PC-3 (cell line): ENCODE measurements at regions not wholly inside any gene's neighbourhood (a gene's known extent, or its start where the extent isn't known, plus 50 kb on each side); places are given as distances from the start of the nearest gene placed in this dataset.

Source experiments
- ATAC-seq: fragments of 200-7000 bp; cut with Tn5 transposase; 2 replicates; pipeline ENCODE4 v1.9.1; 2020; ENCODE audit warnings: mild to moderate bottlenecking, moderate library complexity
- BruUV-seq: library from RNA; stranded (reverse); fragments of 400-500 nt; replicated peaks from 2 replicates; lab custom pipeline; 2021; lab: Mats Ljungman, UMichigan
- CTCF ChIA-PET: fragments of 300-600 bp; sonication (Branson Sonifier 250); formaldehyde crosslinking; loops from one replicate; lab custom pipeline; 2022; ENCODE audit warnings: antibody characterized with exemption; lab: Charles Lee
- POLR2A ChIA-PET: fragments of 300-600 bp; sonication (Branson Sonifier 250); formaldehyde crosslinking; loops from one replicate; lab custom pipeline; 2022; ENCODE audit warnings: antibody characterized with exemption; ENCODE audit not compliant: unreplicated experiment; lab: Charles Lee
- DNase-seq: peaks from one replicate; pipeline ENCODE4 v3.0.0-alpha.2; 2015
- H2AFZ ChIP-seq: fragments of 300-600 bp; sonication (generic); 2 replicates; pipeline ENCODE4 v1.6.0; 2016; ENCODE audit warnings: antibody characterized with exemption, low read length
- H3F3A ChIP-seq: fragments of 300-600 bp; sonication (generic); one replicate; pipeline ENCODE4 v1.6.0; 2017; ENCODE audit warnings: antibody characterized with exemption, low read length, control low read depth, mild to moderate bottlenecking; ENCODE audit not compliant: unreplicated experiment
- H3K27ac ChIP-seq: fragments of 300-600 bp; sonication (generic); 2 replicates; pipeline ENCODE4 v1.5.1; 2016; ENCODE audit warnings: mild to moderate bottlenecking, low read length
- H3K27me3 ChIP-seq: fragments of 300-600 bp; sonication (generic); 2 replicates; pipeline ENCODE4 v1.6.1; 2016; ENCODE audit warnings: low read length, mixed read lengths
- H3K36me3 ChIP-seq: fragments of 300-600 bp; sonication (generic); 2 replicates; pipeline ENCODE4 v1.6.1; 2016; ENCODE audit warnings: low read depth, mixed run types, low read length, mixed read lengths
- H3K4me1 ChIP-seq: fragments of 300-600 bp; sonication (generic); 2 replicates; pipeline ENCODE4 v1.5.1; 2016; ENCODE audit warnings: low read length; ENCODE audit not compliant: insufficient read depth
- H3K4me2 ChIP-seq: fragments of 300-600 bp; sonication (generic); 2 replicates; pipeline ENCODE4 v1.6.0; 2016; ENCODE audit warnings: low read length
- H3K4me3 ChIP-seq: fragments of 300-600 bp; sonication (generic); 2 replicates; pipeline ENCODE4 v1.5.1; 2016; ENCODE audit warnings: mild to moderate bottlenecking, low read length, mixed read lengths
- H3K79me2 ChIP-seq: fragments of 300-600 bp; sonication (generic); 2 replicates; pipeline ENCODE4 v1.6.1; 2017; ENCODE audit warnings: low read length, mixed read lengths
- H3K9ac ChIP-seq: fragments of 300-600 bp; sonication (generic); 2 replicates; pipeline ENCODE4 v1.6.0; 2016; ENCODE audit warnings: mild to moderate bottlenecking, low read length
- H3K9me2 ChIP-seq: fragments of 300-600 bp; sonication (generic); replicated peaks from 2 replicates; pipeline ENCODE4 v1.6.1; 2016; ENCODE audit warnings: mixed run types, low read length, mixed read lengths
- H3K9me3 ChIP-seq: fragments of 300-600 bp; sonication (generic); 2 replicates; pipeline ENCODE4 v1.6.1; 2016; ENCODE audit warnings: low read length, mixed read lengths
- H4K20me1 ChIP-seq: fragments of 300-600 bp; sonication (generic); 2 replicates; pipeline ENCODE4 v1.6.1; 2016; ENCODE audit warnings: low read length, mixed read lengths
- EZH2 ChIP-seq: fragments of 300-600 bp; sonication (generic); IDR thresholded peaks from one replicate; pipeline ENCODE4 v1.6.1; 2017; ENCODE audit warnings: antibody characterized with exemption, mild to moderate bottlenecking, low read length; ENCODE audit not compliant: unreplicated experiment
- EZH2phosphoT487 ChIP-seq: fragments of 300-600 bp; sonication (generic); IDR thresholded peaks from 2 replicates; pipeline ENCODE4 v1.6.1; 2018; ENCODE audit warnings: mild to moderate bottlenecking, antibody characterized with exemption, low read length, borderline replicate concordance
- intact Hi-C: fragments of 100-400 bp; cut with micrococcal nuclease; formaldehyde crosslinking; loops from 2 replicates; pipeline ENCODE4 v1.9.0; 2023
- TF ChIP-seq, protein P1 (sequence below): fragments of 300-600 bp; sonication (generic); conservative IDR thresholded peaks from 2 replicates; pipeline ENCODE4 v1.5.1; 2017; ENCODE audit warnings: antibody characterized with exemption, low read depth, mild to moderate bottlenecking, low read length

- CTCF ChIA-PET = no interaction called here
- BruUV-seq = no TSS peak
Observed at GRCh38 chr5:118146824-118147223, 841.5 kb downstream of the DTWD2 start.

GRCh38 chr5:118144540-118144939 is 843.8 kb downstream of the DTWD2 start:
- no peaks in the 10 kb centered on the region for H4K20me1 ChIP-seq
- no peaks in the 10 kb centered on the region for H3K27me3 ChIP-seq
- H3K4me2 ChIP-seq = no peak overlapping the region
- H3F3A ChIP-seq = no peaks in the 10 kb centered on the region
- H3K79me2 ChIP-seq = no peaks in the 10 kb centered on the region
- no peaks in the 10 kb centered on the region for H3K9me2 ChIP-seq
- no peaks in the 10 kb centered on the region for H3K9me3 ChIP-seq
- no TSS peak for BruUV-seq
- no peak overlapping the region for H3K27ac ChIP-seq
- CTCF ChIA-PET = no interaction called here
- ATAC-seq (no peak), DNase-seq (no peak)
- TF ChIP-seq EZH2 (no peak), EZH2phosphoT487 (no peak)
- TF ChIP-seq, protein P1, sequence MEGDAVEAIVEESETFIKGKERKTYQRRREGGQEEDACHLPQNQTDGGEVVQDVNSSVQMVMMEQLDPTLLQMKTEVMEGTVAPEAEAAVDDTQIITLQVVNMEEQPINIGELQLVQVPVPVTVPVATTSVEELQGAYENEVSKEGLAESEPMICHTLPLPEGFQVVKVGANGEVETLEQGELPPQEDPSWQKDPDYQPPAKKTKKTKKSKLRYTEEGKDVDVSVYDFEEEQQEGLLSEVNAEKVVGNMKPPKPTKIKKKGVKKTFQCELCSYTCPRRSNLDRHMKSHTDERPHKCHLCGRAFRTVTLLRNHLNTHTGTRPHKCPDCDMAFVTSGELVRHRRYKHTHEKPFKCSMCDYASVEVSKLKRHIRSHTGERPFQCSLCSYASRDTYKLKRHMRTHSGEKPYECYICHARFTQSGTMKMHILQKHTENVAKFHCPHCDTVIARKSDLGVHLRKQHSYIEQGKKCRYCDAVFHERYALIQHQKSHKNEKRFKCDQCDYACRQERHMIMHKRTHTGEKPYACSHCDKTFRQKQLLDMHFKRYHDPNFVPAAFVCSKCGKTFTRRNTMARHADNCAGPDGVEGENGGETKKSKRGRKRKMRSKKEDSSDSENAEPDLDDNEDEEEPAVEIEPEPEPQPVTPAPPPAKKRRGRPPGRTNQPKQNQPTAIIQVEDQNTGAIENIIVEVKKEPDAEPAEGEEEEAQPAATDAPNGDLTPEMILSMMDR = no peak
- H3K4me1 ChIP-seq = no peaks in the 10 kb centered on the region
- H3K4me3 ChIP-seq = no peak overlapping the region
- H2AFZ ChIP-seq = no peak overlapping the region
- no peak overlapping the region for H3K9ac ChIP-seq
- POLR2A ChIA-PET = no interaction called here
- intact Hi-C loops = no loop called here
- no peaks in the 10 kb centered on the region for H3K36me3 ChIP-seq

More at GRCh38 chr5:118146824-118147223, 841.5 kb downstream of the DTWD2 start:
- no peak overlapping the region for H3K4me3 ChIP-seq
- intact Hi-C loops = no loop called here
- no peaks in the 10 kb centered on the region for H3F3A ChIP-seq
- no peak for ATAC-seq
- H3K36me3 ChIP-seq = no peaks in the 10 kb centered on the region
- no peaks in the 10 kb centered on the region for H3K4me1 ChIP-seq
- H3K27me3 ChIP-seq = no peaks in the 10 kb centered on the region
- H3K9me3 ChIP-seq = no peaks in the 10 kb centered on the region
- no peak overlapping the region for H2AFZ ChIP-seq
- TF ChIP-seq EZH2 (no peak), EZH2phosphoT487 (no peak)
- TF ChIP-seq, protein P1 = no peak
- POLR2A ChIA-PET = no interaction called here
- no peaks in the 10 kb centered on the region for H3K9me2 ChIP-seq
- no peak overlapping the region for H3K27ac ChIP-seq
- no peak overlapping the region for H3K9ac ChIP-seq
- H3K4me2 ChIP-seq = no peak overlapping the region
- DNase-seq = no peak
- no peaks in the 10 kb centered on the region for H4K20me1 ChIP-seq
- H3K79me2 ChIP-seq = no peaks in the 10 kb centered on the region

- intact Hi-C loops = no loop called here
- DNase-seq = no peak
Observed at GRCh38 chr5:118139361-118139760, 849.0 kb downstream of the DTWD2 start.

More at GRCh38 chr5:118139361-118139760, 849.0 kb downstream of the DTWD2 start:
- no peak overlapping the region for H2AFZ ChIP-seq
- H3K27ac ChIP-seq = no peak overlapping the region
- no peaks in the 10 kb centered on the region for H3K4me1 ChIP-seq
- no peak for TF ChIP-seq EZH2phosphoT487
- TF ChIP-seq, protein P1 = no peak
- TF ChIP-seq EZH2 = no peak
- CTCF ChIA-PET = no interaction called here
- H3K36me3 ChIP-seq = no peaks in the 10 kb centered on the region
- POLR2A ChIA-PET = no interaction called here
- H3K4me3 ChIP-seq = no peak overlapping the region
- no peaks in the 10 kb centered on the region for H3F3A ChIP-seq
- H3K79me2 ChIP-seq = no peaks in the 10 kb centered on the region
- H4K20me1 ChIP-seq = no peaks in the 10 kb centered on the region
- no peak overlapping the region for H3K4me2 ChIP-seq
- no peak for ATAC-seq
- BruUV-seq = no TSS peak
- no peaks in the 10 kb centered on the region for H3K9me3 ChIP-seq
- no peaks in the 10 kb centered on the region for H3K27me3 ChIP-seq
- H3K9me2 ChIP-seq = no peaks in the 10 kb centered on the region
- no peak overlapping the region for H3K9ac ChIP-seq
